ENCODE measurements at regions not wholly inside any gene's neighbourhood (a gene's known extent, or its start where the extent isn't known, plus 50 kb on each side); places are given as distances from the start of the nearest gene placed in this dataset.
"Not testable (repeated sequence)": the region's sequence is repeated elsewhere in the genome, so short reads cannot be mapped to it uniquely, and the experiment has no call there.

DNA sequence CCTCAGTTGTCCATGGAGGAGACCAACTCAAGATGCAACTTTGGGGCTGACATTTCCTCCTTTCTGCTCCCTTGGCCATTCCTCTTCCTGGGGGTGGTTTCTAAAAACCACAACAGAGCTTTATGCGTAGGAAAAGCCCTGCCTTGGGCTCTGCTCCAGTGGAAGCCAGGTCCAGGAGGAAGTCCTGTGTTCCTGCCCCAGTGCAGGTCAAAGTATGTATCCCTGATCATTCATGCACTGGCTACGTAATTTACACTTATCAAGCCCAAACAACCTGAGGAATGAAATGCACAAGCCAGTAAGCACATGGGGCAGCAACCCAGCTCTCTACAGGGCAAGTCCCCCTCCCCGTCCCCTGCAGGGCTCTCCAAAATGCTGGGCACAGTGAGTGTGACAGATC, 4498.1 kb upstream of the TPTE start:
- H3K4me1 ChIP-seq (ENCODE audit: insufficient read depth); H3K36me3 ChIP-seq (ENCODE audit: insufficient read depth); H3F3A ChIP-seq (replicated peaks; ENCODE audit: low read depth); H2AFZ ChIP-seq; H3K4me1 Mint-ChIP-seq; H3K4me3 ChIP-seq; H3K9me2 ChIP-seq (ENCODE audit: insufficient read depth); H3K27me3 Mint-ChIP-seq (ENCODE audit: insufficient read depth, low read depth, poor library complexity); H3K79me2 ChIP-seq (replicated peaks; ENCODE audit: insufficient read depth); H3K4me3 Mint-ChIP-seq; H3K27ac Mint-ChIP-seq; H3K27me3 ChIP-seq (ENCODE audit: insufficient read depth); H3K4me2 ChIP-seq; H3K27ac ChIP-seq (ENCODE audit: low read depth); DNase-seq (ENCODE audit: low spot score); ATAC-seq; H4K20me1 ChIP-seq (replicated peaks; ENCODE audit: insufficient read depth); H3K36me3 Mint-ChIP-seq (ENCODE audit: low read depth); H3K9me3 Mint-ChIP-seq: not testable (repeated sequence)

DNA sequence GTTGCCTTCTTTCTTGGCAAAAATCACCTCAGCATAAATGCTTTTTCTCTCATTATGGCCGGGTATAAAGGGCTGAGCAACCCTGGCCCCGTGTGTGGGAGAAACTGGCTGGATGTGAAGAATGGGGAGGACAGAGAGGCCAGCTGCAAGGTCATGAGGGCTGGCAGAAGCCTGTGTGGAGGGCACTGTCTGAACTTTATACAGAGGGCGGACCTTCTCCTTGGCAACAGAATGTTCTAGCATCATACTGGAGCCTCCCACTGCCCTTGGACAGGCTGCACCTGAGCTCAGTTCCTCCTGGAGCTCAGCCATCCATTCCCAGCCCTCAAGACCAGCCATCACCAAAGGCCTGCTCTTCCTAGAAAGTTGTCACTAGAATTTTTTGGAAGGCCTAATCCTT, 4496.2 kb upstream of the TPTE start:
- not testable (repeated sequence) for H3F3A ChIP-seq (replicated peaks; ENCODE audit: low read depth); H3K4me2 ChIP-seq; H3K9me2 ChIP-seq (ENCODE audit: insufficient read depth); ATAC-seq; H4K20me1 ChIP-seq (replicated peaks; ENCODE audit: insufficient read depth); H3K36me3 Mint-ChIP-seq (ENCODE audit: low read depth); H3K27ac Mint-ChIP-seq; DNase-seq (ENCODE audit: low spot score); H3K27me3 ChIP-seq (ENCODE audit: insufficient read depth); H3K27me3 Mint-ChIP-seq (ENCODE audit: insufficient read depth, low read depth, poor library complexity); H3K36me3 ChIP-seq (ENCODE audit: insufficient read depth); H3K4me1 ChIP-seq (ENCODE audit: insufficient read depth); H3K4me3 ChIP-seq; H3K9me3 Mint-ChIP-seq; H3K79me2 ChIP-seq (replicated peaks; ENCODE audit: insufficient read depth); H3K4me1 Mint-ChIP-seq; H2AFZ ChIP-seq; H3K4me3 Mint-ChIP-seq; H3K27ac ChIP-seq (ENCODE audit: low read depth)

DNA sequence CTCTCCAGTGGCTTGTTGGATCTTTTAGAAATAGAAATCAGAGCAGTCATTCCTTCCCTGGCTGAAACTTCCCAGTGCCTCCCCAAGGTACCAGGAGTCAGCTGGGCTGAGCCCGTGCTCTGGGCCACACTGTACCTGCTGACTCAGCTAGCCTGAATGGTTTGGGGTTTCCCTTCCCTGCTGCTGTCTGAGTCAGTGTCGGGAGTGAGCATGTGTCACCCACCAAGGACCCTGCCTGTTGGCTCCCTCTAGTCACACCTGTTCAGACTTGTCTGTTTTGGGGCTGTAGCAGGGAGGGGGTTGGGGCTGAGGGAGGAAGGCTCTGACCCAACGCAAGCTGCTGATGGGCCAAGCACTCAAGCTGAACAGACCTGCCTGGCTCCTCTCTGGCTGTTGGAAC, 4493.9 kb upstream of the TPTE start:
- H3K27me3 ChIP-seq (ENCODE audit: insufficient read depth); H3F3A ChIP-seq (replicated peaks; ENCODE audit: low read depth); H3K79me2 ChIP-seq (replicated peaks; ENCODE audit: insufficient read depth); H3K9me2 ChIP-seq (ENCODE audit: insufficient read depth); H3K27ac ChIP-seq (ENCODE audit: low read depth); H3K36me3 Mint-ChIP-seq (ENCODE audit: low read depth); H3K4me2 ChIP-seq; H3K9me3 Mint-ChIP-seq; H3K4me1 ChIP-seq (ENCODE audit: insufficient read depth); H3K27ac Mint-ChIP-seq; DNase-seq (ENCODE audit: low spot score); H3K27me3 Mint-ChIP-seq (ENCODE audit: insufficient read depth, low read depth, poor library complexity); H2AFZ ChIP-seq; H4K20me1 ChIP-seq (replicated peaks; ENCODE audit: insufficient read depth); H3K4me3 ChIP-seq; H3K4me1 Mint-ChIP-seq; ATAC-seq; H3K4me3 Mint-ChIP-seq; H3K36me3 ChIP-seq (ENCODE audit: insufficient read depth): not testable (repeated sequence)

DNA sequence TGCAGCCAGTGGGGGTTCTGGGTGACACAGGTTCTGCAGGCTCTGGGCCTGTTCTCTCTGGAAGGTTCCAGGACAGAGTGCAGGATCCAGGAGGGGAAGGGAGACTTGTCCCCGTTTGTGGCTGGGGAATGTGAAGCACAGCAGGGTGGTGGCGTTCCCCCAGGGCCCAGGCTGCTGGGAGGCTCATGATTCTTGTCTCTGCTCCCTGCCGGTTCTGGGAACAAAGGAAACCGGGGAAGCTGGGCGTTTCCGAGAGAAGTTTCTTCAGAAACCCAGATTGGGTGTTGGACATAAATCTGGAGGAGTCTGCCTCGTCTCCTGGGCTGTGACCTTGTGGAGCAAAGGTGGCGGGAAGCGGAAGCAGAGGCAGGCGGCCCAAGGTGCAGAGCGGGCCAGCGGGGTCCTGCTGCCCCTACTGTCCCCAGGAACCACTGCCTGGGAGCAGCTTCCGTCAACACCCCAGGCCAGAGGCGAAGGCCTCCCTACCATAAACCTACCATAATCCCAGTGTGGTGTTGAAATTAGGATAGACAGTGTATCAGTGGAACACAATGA, 4487.2 kb upstream of the TPTE start:
- H3K9me3 Mint-ChIP-seq; H3K79me2 ChIP-seq (replicated peaks; ENCODE audit: insufficient read depth); H4K20me1 ChIP-seq (replicated peaks; ENCODE audit: insufficient read depth); H3K4me2 ChIP-seq; H3K27me3 Mint-ChIP-seq (ENCODE audit: insufficient read depth, low read depth, poor library complexity); DNase-seq (ENCODE audit: low spot score); H3K9me2 ChIP-seq (ENCODE audit: insufficient read depth); H3K4me1 ChIP-seq (ENCODE audit: insufficient read depth); H3K27ac Mint-ChIP-seq; H3K27ac ChIP-seq (ENCODE audit: low read depth); H3F3A ChIP-seq (replicated peaks; ENCODE audit: low read depth); H3K4me3 ChIP-seq; H3K4me1 Mint-ChIP-seq; H3K36me3 ChIP-seq (ENCODE audit: insufficient read depth); H3K4me3 Mint-ChIP-seq; H3K36me3 Mint-ChIP-seq (ENCODE audit: low read depth); ATAC-seq; H3K27me3 ChIP-seq (ENCODE audit: insufficient read depth); H2AFZ ChIP-seq: not testable (repeated sequence)

DNA sequence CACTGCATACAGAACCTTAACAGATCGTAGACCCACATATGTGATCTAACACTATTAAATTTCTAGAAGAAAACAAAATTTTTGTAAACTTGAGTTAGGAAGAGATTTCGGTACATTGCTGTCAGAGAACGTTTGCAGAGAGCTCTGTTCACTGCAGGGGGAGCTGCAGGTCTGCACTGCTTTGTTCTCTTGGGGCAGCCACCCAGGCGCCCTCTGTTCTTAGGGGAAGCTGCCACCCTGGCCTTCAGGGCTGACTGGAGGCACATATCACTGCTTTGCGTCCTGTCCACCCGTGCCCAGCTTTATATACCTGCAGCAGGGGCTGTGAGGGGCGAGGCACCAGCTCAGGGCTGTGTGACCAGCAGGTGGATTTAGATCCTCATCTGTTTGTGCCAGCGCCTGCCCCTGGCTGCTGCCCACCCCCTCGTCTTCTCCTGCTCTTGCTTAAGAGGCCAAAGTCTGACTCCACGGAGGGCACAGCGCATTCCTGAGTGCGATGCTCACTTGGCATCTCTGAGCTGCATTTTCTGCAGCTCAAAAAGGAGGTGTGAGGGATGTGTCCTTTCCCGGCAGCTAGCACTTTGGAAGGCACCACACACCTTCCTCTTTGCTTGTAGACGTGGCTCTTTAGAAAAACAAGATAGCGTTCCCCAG, 4486.4 kb upstream of the TPTE start:
- H2AFZ ChIP-seq; H3K4me1 Mint-ChIP-seq; H3K79me2 ChIP-seq (replicated peaks; ENCODE audit: insufficient read depth); H3K4me1 ChIP-seq (ENCODE audit: insufficient read depth); H3K27ac Mint-ChIP-seq; H3K27ac ChIP-seq (ENCODE audit: low read depth); H4K20me1 ChIP-seq (replicated peaks; ENCODE audit: insufficient read depth); H3K36me3 Mint-ChIP-seq (ENCODE audit: low read depth); H3K36me3 ChIP-seq (ENCODE audit: insufficient read depth); DNase-seq (ENCODE audit: low spot score); H3K4me3 ChIP-seq; H3F3A ChIP-seq (replicated peaks; ENCODE audit: low read depth); H3K27me3 Mint-ChIP-seq (ENCODE audit: insufficient read depth, low read depth, poor library complexity); H3K27me3 ChIP-seq (ENCODE audit: insufficient read depth); H3K4me3 Mint-ChIP-seq; H3K9me2 ChIP-seq (ENCODE audit: insufficient read depth); H3K4me2 ChIP-seq; H3K9me3 Mint-ChIP-seq: not testable (repeated sequence)
- ATAC-seq, result peak; percentile 83

DNA sequence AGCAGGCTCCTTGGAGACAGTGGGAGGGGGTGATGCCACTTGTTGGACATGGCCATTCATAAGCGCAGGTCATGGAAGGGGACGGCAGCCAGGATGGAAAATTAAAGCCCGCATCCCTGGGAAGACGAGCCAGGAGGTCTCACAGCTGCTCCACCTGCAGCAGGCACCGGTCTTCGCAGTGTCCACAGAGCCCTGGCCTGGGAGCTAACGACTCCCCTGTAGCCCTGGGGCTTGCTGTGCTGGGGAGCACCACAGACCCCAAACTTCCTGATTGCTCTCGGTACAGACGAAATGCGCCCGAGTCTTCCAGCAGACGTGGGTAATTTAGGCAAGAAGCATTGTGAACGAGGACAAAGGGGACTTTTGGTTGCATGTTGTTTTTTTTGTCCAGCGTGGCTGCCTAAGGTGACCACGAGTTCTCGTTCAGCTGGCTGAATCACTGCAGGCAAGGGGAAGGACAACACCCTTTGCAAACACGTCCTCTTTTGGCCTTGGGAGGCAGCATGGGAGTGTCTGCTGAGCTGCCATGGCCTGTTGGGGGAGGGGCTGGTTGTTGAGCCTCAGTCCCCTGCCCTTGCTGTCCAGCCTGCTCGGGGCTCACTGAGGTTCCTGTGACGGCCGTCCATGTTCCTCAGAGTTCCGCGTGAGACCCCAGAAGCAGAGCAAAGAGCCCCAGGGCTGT, 4485.8 kb upstream of the TPTE start:
- H3K4me2 ChIP-seq; H3K27ac Mint-ChIP-seq; H3K4me3 Mint-ChIP-seq; H2AFZ ChIP-seq; H3K36me3 Mint-ChIP-seq (ENCODE audit: low read depth); H3K9me3 Mint-ChIP-seq; H3K27ac ChIP-seq (ENCODE audit: low read depth); H3K27me3 Mint-ChIP-seq (ENCODE audit: insufficient read depth, low read depth, poor library complexity); H4K20me1 ChIP-seq (replicated peaks; ENCODE audit: insufficient read depth); H3K27me3 ChIP-seq (ENCODE audit: insufficient read depth); H3K4me3 ChIP-seq; DNase-seq (ENCODE audit: low spot score); H3K79me2 ChIP-seq (replicated peaks; ENCODE audit: insufficient read depth); H3K36me3 ChIP-seq (ENCODE audit: insufficient read depth); H3K4me1 Mint-ChIP-seq; H3F3A ChIP-seq (replicated peaks; ENCODE audit: low read depth); H3K4me1 ChIP-seq (ENCODE audit: insufficient read depth); H3K9me2 ChIP-seq (ENCODE audit: insufficient read depth): not testable (repeated sequence)
- peak; percentile 57 for ATAC-seq
